Activated T-cell treated with anti-CD3 and anti-CD28 coated beads, Interleukin-2, amount 50 U/mL, for 24 hours (primary cell): ENCODE measurements at regions not wholly inside any gene's neighbourhood (a gene's known extent, or its start where the extent isn't known, plus 50 kb on each side); places are given as distances from the start of the nearest gene placed in this dataset.
"Not testable (repeated sequence)": the region's sequence is repeated elsewhere in the genome, so short reads cannot be mapped to it uniquely, and the experiment has no call there.

Experiments used
- DNase-seq: peaks from one replicate; pipeline ENCODE4 v3.0.0-alpha.2; 2020
- H3K27ac Mint-ChIP-seq: 2 replicates; pipeline ENCODE4 v1.8.0; 2020; ENCODE audit warnings: mild to moderate bottlenecking, mixed read lengths
- H3K27me3 Mint-ChIP-seq: 2 replicates; pipeline ENCODE4 v1.8.0; 2020; ENCODE audit warnings: mixed read lengths
- H3K36me3 Mint-ChIP-seq: 2 replicates; pipeline ENCODE4 v1.8.0; 2020; ENCODE audit warnings: low read depth, mixed read lengths
- H3K4me1 Mint-ChIP-seq: 2 replicates; pipeline ENCODE4 v1.8.0; 2020; ENCODE audit warnings: low read depth, mixed read lengths
- H3K4me3 Mint-ChIP-seq: 2 replicates; pipeline ENCODE4 v1.8.0; 2020; ENCODE audit warnings: mild to moderate bottlenecking, moderate library complexity, mixed read lengths
- H3K9me3 Mint-ChIP-seq: 2 replicates; pipeline ENCODE4 v1.8.0; 2020; ENCODE audit warnings: mixed read lengths

DNA sequence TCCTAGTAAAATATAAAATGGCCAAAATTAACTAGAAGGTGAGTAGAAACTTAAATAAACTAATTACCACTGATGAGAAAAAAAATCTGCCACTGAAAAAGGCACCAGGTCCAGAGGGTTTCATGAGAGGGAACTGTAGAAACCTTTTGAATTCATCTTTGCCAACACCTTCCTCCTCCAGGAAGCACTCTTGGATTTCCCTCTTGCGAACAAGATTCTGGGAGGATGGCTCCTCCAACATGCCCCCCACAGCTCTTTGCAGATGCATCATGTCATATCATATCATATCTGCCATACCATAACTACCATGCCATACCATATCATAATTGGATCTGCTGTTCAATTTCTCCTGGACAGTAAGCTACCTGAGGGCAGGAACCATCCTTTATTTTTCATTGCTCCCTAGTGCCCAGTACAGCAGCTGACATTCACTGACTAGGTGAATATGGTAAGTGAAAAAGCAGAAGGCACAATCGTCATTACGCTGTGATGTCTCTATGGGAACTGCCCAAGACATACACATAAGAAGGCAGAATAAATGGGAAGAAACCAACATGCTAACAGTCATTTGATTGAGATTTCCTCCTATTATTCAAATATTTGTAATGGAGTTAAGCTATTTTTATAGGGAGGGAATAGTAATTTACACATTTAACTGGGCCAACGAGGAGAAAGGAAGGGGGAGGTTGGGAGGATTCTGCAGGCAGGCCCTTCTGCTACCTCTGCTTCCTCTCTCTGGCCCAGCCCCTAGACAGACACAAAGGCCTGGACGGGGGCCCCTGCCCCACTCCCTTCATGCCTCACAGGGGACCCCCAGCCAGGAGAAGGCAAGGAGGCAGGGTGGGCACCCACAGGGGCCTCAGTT is 110.1 kb upstream of the SMURF2 start:
- no peak overlapping the region for H3K27ac Mint-ChIP-seq
- H3K4me1 Mint-ChIP-seq, result peaks cover 8% of the 10 kb centered on the region
- no peaks in the 10 kb centered on the region for H3K9me3 Mint-ChIP-seq
- no peak overlapping the region for H3K4me3 Mint-ChIP-seq
- H3K27me3 Mint-ChIP-seq, result peaks cover 4% of the 10 kb centered on the region
- no peak for DNase-seq
- H3K36me3 Mint-ChIP-seq, result no peaks in the 10 kb centered on the region

GRCh38 chr17:64769712-64770111 is 107.6 kb upstream of the SMURF2 start:
- no peak for DNase-seq

GRCh38 chr17:64767269-64767997 is 105.3 kb upstream of the SMURF2 start:
- no peak for DNase-seq
- H3K36me3 Mint-ChIP-seq, result peaks cover 6% of the 10 kb centered on the region
- no peaks in the 10 kb centered on the region for H3K9me3 Mint-ChIP-seq
- H3K4me3 Mint-ChIP-seq, result no peak overlapping the region
- H3K27ac Mint-ChIP-seq, result no peak overlapping the region
- no peaks in the 10 kb centered on the region for H3K27me3 Mint-ChIP-seq
- H3K4me1 Mint-ChIP-seq, result no peaks in the 10 kb centered on the region

More at GRCh38 chr17:64769712-64770111, 107.6 kb upstream of the SMURF2 start:
- Mint-ChIP-seq H3K27me3 (no peaks in the 10 kb centered on the region), H3K4me3 (no peak overlapping the region), H3K36me3 (peaks cover under 1% of the 10 kb centered on the region), H3K9me3 (no peaks in the 10 kb centered on the region), H3K27ac (no peak overlapping the region), H3K4me1 (no peaks in the 10 kb centered on the region)

- Mint-ChIP-seq H3K36me3 (peaks cover 12% of the 10 kb centered on the region), H3K9me3 (no peaks in the 10 kb centered on the region), H3K4me3 (no peak overlapping the region), H3K27me3 (no peaks in the 10 kb centered on the region), H3K4me1 (no peaks in the 10 kb centered on the region), H3K27ac (no peak overlapping the region)
- DNase-seq, result no peak
Measured at GRCh38 chr17:64765191-64765889, 103.2 kb upstream of the SMURF2 start.

GRCh38 chr17:64750891-64751677 is 89.0 kb upstream of the SMURF2 start:
- Mint-ChIP-seq H3K4me3 (no peak overlapping the region), H3K27ac (no peak overlapping the region), H3K4me1 (no peaks in the 10 kb centered on the region), H3K27me3 (no peaks in the 10 kb centered on the region), H3K9me3 (no peaks in the 10 kb centered on the region), H3K36me3 (peaks cover 34% of the 10 kb centered on the region)
- DNase-seq, result no peak

DNA sequence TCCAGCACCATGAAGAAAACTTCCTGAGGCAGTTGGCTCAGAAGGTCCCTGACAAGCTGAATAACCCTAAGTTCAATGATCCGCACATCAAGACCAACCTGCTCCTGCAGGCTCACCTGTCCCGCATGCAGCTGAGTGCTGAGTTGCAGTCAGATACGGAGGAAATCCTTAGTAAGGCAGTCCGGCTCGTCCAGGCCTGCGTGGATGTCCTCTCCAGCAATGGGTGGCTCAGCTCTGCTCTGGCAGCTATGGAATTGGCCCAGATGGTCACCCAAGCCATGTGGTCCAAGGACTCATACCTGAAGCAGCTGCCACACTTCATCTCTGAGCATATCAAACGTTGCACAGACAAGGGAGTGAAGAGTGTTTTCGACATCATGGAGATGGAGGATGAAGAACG is 88.4 kb upstream of the SMURF2 start:
- DNase-seq, result no peak
- H3K4me1 Mint-ChIP-seq, result no peaks in the 10 kb centered on the region
- no peaks in the 10 kb centered on the region for H3K27me3 Mint-ChIP-seq
- no peak overlapping the region for H3K4me3 Mint-ChIP-seq
- H3K9me3 Mint-ChIP-seq, result no peaks in the 10 kb centered on the region
- no peak overlapping the region for H3K27ac Mint-ChIP-seq
- peaks cover 31% of the 10 kb centered on the region for H3K36me3 Mint-ChIP-seq

- no peak overlapping the region for H3K4me3 Mint-ChIP-seq
- H3K27ac Mint-ChIP-seq, result no peak overlapping the region
- no peak for DNase-seq
- H3K9me3 Mint-ChIP-seq, result no peaks in the 10 kb centered on the region
- H3K27me3 Mint-ChIP-seq, result no peaks in the 10 kb centered on the region
- H3K4me1 Mint-ChIP-seq, result no peaks in the 10 kb centered on the region
- peaks cover 27% of the 10 kb centered on the region for H3K36me3 Mint-ChIP-seq
Measured at GRCh38 chr17:64749306-64749705, 87.2 kb upstream of the SMURF2 start.

- Mint-ChIP-seq H3K27me3 (no peaks in the 10 kb centered on the region), H3K27ac (no peak overlapping the region), H3K9me3 (no peaks in the 10 kb centered on the region), H3K36me3 (peaks cover 18% of the 10 kb centered on the region), H3K4me1 (no peaks in the 10 kb centered on the region), H3K4me3 (no peak overlapping the region)
- DNase-seq, result no peak
Measured at GRCh38 chr17:64747938-64748540, 85.9 kb upstream of the SMURF2 start.

GRCh38 chr17:64742326-64742725 is 80.2 kb upstream of the SMURF2 start:
- no peak for DNase-seq
- H3K36me3 Mint-ChIP-seq, result no peaks in the 10 kb centered on the region
- no peaks in the 10 kb centered on the region for H3K4me1 Mint-ChIP-seq
- H3K9me3 Mint-ChIP-seq, result no peaks in the 10 kb centered on the region
- H3K27ac Mint-ChIP-seq, result no peak overlapping the region
- no peak overlapping the region for H3K4me3 Mint-ChIP-seq
- no peaks in the 10 kb centered on the region for H3K27me3 Mint-ChIP-seq

DNA sequence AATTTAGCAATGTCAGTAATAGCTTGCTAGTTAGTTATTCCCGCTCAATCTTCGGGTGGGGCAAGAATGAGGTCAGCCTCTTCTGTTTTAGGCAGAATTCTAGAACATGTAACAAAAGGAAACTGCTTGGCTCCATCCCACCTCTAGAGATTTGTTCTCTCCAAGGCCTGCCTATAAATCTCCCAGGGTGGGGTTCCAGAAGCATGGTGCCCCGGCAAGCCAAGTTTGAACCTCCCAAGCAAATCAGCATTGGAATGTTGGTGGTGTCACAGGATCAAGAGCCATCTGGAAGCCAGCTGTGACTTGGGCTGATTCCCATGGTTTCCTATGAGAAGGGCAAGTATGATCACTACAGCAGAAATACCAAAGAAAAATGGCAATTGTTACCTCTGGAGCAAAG is 79.8 kb upstream of the SMURF2 start:
- H3K4me3 Mint-ChIP-seq, H3K27ac Mint-ChIP-seq, H3K9me3 Mint-ChIP-seq, H3K4me1 Mint-ChIP-seq, DNase-seq, H3K36me3 Mint-ChIP-seq, H3K27me3 Mint-ChIP-seq: not testable (repeated sequence)

GRCh38 chr17:64741038-64741641 is 79.0 kb upstream of the SMURF2 start:
- no peaks in the 10 kb centered on the region for H3K36me3 Mint-ChIP-seq
- H3K27me3 Mint-ChIP-seq, result no peaks in the 10 kb centered on the region
- peaks cover 6% of the 10 kb centered on the region for H3K4me1 Mint-ChIP-seq
- H3K4me3 Mint-ChIP-seq, result no peak overlapping the region
- no peaks in the 10 kb centered on the region for H3K9me3 Mint-ChIP-seq
- no peak overlapping the region for H3K27ac Mint-ChIP-seq
- DNase-seq, result no peak

DNA sequence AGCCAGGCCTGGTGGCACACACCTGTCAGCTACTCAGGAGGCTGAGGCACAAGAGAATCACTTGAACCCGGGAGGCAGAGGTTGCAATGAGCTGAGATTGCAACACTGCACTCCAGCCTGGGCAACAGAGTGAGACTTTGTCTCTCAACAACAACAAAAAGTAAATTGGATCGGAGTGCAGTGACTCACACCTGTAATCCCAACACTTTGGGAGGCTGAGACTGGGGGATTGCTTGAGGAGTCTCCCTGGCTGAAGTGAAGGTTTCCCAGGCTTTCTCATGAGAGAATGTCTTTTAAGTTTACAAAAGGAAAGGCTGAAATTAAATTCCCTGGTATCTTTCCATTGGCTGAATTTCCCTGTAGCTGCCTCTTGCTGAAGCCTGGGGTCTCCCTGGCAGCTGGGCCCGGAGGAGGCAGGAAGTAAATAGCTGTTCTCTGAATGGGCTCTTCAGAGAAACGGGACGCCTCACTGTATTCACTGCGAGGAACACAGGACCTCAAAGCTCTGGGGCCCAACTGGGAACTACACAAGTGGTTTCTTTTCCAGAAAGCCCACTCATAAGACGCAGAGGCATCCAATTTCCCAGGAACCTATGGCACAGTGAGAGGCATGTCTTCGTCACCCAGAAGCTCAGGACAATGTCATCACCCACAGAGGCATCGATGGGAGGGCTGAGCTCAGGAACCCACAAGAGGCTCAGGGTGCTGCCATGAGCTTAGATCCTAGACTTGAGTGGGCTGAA is 77.4 kb upstream of the SMURF2 start:
- no peak for DNase-seq

More for the DNA sequence above, 77.4 kb upstream of the SMURF2 start:
- Mint-ChIP-seq H3K4me3 (no peak overlapping the region), H3K36me3 (no peaks in the 10 kb centered on the region), H3K27ac (no peak overlapping the region), H3K9me3 (no peaks in the 10 kb centered on the region), H3K27me3 (no peaks in the 10 kb centered on the region), H3K4me1 (peaks cover 6% of the 10 kb centered on the region)
